OCI-LY3 (cell line): ENCODE measurements at regions not wholly inside any gene's neighbourhood (a gene's known extent, or its start where the extent isn't known, plus 50 kb on each side); places are given as distances from the start of the nearest gene placed in this dataset.

Source experiments
- CTCF ChIP-seq: fragments of 200-600, 300-600 bp; sonication (generic); IDR thresholded peaks from 2 replicates; pipeline ENCODE4 v1.5.1; 2014; ENCODE audit warnings: antibody characterized with exemption, low read length, low read depth
- EZH2phosphoT487 ChIP-seq: fragments of 200-600 bp; shearing (Covaris generic); IDR thresholded peaks from 2 replicates; pipeline ENCODE4 v1.6.1; 2018; ENCODE audit warnings: antibody characterized with exemption, mixed run types, low read depth

GRCh38 chr5:51202161-51202560, 181.1 kb upstream of the ISL1 start:
- TF ChIP-seq EZH2phosphoT487 (no peak), CTCF (no peak)
